NK-92 treated with Interleukin-12 subunit alpha and Interleukin-12 subunit beta, amount 100 ng/mL, for 24 hours (cell line): ENCODE measurements at regions not wholly inside any gene's neighbourhood (a gene's known extent, or its start where the extent isn't known, plus 50 kb on each side); places are given as distances from the start of the nearest gene placed in this dataset.

ENCODE experiments used
- DNase-seq: peaks from one replicate; lab custom pipeline; 2025; lab: John Stamatoyannopoulos, UW

- DNase-seq, result no peak
Measured at GRCh38 chr14:51478175-51478621, 173.5 kb upstream of the FRMD6 start.

- DNase-seq, result no peak
Measured at GRCh38 chr14:51479584-51480325, 172.0 kb upstream of the FRMD6 start.

- DNase-seq, result no peak
Measured at GRCh38 chr14:51481643-51482042, 170.1 kb upstream of the FRMD6 start.

GRCh38 chr14:51482102-51482501, 169.6 kb upstream of the FRMD6 start:
- DNase-seq, result no peak

GRCh38 chr14:51484485-51484884, 167.2 kb upstream of the FRMD6 start:
- no peak for DNase-seq

- no peak for DNase-seq
Measured at GRCh38 chr14:51485733-51486132, 166.0 kb upstream of the FRMD6 start.

GRCh38 chr14:51487848-51488247, 163.9 kb upstream of the FRMD6 start:
- DNase-seq, result no peak

GRCh38 chr14:51488569-51489220, 163.0 kb upstream of the FRMD6 start:
- no peak for DNase-seq

GRCh38 chr14:51490205-51490604, 161.5 kb upstream of the FRMD6 start:
- DNase-seq, result no peak

GRCh38 chr14:51491036-51491545, 160.6 kb upstream of the FRMD6 start:
- no peak for DNase-seq

- DNase-seq, result no peak
Measured at GRCh38 chr14:51491776-51492175, 159.9 kb upstream of the FRMD6 start.

GRCh38 chr14:51495319-51495718, 156.4 kb upstream of the FRMD6 start:
- DNase-seq, result no peak

- no peak for DNase-seq
Measured at GRCh38 chr14:51498411-51499227, 153.1 kb upstream of the FRMD6 start.

GRCh38 chr14:51500776-51501175, 150.9 kb upstream of the FRMD6 start:
- DNase-seq, result no peak

GRCh38 chr14:51501746-51502145, 150.0 kb upstream of the FRMD6 start:
- DNase-seq, result no peak

- DNase-seq, result no peak
Measured at GRCh38 chr14:51504669-51505068, 147.0 kb upstream of the FRMD6 start.

- no peak for DNase-seq
Measured at GRCh38 chr14:51507511-51507905, 144.2 kb upstream of the FRMD6 start.

GRCh38 chr14:51507906-51508511, 143.7 kb upstream of the FRMD6 start:
- DNase-seq, result no peak

- DNase-seq, result no peak
Measured at GRCh38 chr14:51511265-51511664, 140.4 kb upstream of the FRMD6 start.

- no peak for DNase-seq
Measured at GRCh38 chr14:51512316-51512715, 139.4 kb upstream of the FRMD6 start.

- DNase-seq, result no peak
Measured at GRCh38 chr14:51513281-51513680, 138.4 kb upstream of the FRMD6 start.

- no peak for DNase-seq
Measured at GRCh38 chr14:51513933-51514332, 137.8 kb upstream of the FRMD6 start.
